ENCODE measurements at regions not wholly inside any gene's neighbourhood (a gene's known extent, or its start where the extent isn't known, plus 50 kb on each side); places are given as distances from the start of the nearest gene placed in this dataset.

DNA sequence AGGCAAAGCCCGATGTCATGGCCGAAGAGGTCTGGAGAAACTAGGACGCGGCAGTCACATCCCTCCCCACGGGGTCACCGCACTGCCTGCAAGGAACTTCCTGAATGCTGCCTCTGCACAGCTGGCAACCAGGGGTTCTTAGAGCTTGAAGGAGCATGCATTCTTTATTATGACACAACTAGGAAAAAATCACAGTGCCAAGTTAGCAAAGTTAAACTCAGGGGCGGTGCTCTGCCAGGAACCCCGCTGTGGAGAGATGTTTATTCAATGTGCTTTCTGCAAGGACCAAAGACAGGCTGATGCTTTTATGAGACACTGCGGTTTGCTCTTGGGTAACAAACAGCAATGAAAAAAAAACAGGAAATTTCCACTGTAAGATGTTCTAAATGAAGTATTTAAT, 287.3 kb upstream of the FOXQ1 start:
- peak; percentile 94 for DNase-seq

GRCh38 chr6:1024161-1024560, 287.7 kb upstream of the FOXQ1 start:
- DNase-seq, result no peak

DNA sequence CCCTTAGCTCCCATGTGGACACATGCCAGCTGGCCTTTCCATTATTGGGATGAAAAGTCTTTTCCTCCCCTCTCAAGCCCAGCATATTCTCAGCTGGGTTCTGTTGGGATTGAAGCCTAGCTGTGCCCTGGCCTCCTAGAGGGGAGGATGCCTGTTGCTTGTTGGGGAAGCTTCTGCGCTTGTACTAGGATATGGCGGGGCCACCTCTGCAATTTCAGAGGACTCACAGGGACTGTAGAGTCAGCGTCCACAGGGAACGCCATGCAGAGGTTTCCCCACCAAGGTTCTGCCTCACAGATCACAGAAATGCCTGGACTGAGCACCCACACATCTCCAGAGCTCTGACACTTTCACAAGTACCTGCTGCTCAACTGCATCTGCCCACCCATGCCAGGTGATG, 288.7 kb upstream of the FOXQ1 start:
- DNase-seq, result no peak

- DNase-seq, result no peak
These were observed 289.2 kb upstream of the FOXQ1 start for GRCh38 chr6:1022719-1023118.

DNA sequence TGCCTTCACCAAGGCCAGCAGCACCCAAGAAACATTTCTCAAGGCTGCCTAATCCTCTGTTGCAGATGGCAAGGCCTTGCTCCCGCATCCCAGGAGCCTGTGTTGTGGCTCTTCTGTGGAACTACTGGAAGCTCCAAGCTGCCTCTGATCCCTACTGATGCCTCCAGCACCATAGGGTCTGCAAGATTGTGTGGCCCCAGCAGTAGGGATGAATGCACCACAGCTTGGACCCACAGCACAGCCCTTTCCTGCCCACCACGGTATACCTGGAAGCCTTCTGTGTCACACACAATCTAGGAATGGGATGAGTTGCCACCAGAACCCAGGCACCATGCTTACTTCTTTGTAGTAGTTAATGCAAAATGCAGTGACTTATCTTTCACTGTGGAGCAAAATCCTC, 291.1 kb upstream of the FOXQ1 start:
- DNase-seq, result no peak

DNA sequence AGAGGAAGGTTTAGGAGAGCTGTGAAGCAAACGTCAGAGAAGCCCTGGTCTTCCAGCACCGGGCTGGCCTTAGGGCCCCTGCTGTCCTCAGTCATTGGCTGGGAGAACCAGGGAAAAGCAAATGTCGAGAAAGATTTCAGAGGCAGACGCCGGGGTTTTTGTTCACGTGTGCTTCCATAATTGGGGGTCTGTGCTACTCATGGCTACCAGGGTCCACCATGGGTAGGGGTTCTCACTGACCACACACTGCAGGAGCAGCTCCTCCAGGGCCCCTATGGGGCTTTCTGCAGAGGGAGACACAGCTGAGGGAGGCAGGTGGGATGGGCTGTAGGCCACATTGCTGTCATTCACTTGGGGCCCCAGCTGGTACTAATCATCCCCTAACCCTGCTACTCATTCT, 291.8 kb upstream of the FOXQ1 start:
- DNase-seq, result no peak

- no peak for DNase-seq
These were observed 293.9 kb upstream of the FOXQ1 start for GRCh38 chr6:1018041-1018440.

DNA sequence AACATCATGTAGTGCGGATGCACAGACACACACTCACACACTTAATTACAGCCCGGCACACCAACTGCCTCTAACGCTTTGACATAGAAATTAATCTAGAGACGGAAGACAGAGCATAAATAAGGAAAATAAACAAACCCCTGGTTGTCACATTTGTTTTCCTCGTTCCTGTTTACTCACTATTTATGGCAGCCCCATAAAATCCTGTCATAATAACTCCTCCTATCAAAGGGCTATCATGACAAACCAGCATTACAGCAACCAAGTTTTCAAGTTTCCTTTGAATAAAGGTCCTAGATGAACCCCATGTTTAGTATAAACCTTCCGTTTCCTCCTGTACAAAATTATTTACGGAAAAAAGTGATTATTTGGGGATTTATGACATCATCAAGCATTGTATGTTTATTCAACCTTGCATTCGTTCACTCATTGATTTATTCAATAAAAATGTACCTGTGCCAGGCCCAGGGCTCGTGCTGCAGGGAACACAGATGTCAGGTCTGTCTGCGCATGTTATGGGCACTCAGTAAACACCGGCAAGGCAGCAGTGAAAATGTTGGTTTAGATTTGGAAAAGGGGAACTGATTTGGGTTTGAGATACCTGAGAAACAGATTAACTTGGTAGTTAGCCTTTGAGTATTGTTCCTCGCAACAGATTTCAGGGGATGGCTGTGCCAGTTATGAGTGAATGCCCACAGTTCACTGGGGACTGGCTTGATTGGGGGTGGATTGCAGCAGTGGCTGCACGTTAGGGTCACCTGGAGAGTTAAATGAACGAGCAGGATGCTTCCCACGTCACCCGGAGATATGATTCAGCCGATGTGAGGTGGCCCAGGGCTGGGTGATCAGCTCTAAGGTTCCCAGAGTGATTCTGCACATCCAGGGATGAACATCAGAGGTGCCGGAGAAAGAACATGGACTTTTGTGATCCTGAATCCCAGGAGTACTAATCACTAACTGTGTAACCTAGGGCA, 295.3 kb upstream of the FOXQ1 start:
- no peak for DNase-seq

DNA sequence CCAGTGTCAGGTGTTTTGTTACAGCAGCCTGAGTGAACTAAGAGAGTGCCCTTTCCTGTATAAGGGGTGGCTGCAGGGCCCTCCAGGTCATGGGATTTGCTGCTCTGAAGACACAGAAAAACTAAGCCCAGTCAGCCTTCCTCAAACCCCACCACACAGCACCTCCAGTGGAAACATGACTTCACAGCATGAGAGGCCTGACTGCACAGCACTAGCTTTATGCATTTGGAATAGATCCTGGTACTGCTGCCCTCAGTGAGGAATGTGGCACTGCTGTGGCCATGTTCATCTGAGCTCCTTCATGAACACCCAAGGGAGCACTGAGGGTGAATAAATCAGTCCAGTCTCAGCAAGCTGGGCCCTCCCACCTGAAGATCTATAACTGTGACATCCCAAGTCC, 296.1 kb upstream of the FOXQ1 start:
- DNase-seq, result no peak

- no peak for DNase-seq
These were observed 297.5 kb upstream of the FOXQ1 start for GRCh38 chr6:1014431-1014807.

GRCh38 chr6:1013656-1014430, 298.1 kb upstream of the FOXQ1 start:
- no peak for DNase-seq

DNA sequence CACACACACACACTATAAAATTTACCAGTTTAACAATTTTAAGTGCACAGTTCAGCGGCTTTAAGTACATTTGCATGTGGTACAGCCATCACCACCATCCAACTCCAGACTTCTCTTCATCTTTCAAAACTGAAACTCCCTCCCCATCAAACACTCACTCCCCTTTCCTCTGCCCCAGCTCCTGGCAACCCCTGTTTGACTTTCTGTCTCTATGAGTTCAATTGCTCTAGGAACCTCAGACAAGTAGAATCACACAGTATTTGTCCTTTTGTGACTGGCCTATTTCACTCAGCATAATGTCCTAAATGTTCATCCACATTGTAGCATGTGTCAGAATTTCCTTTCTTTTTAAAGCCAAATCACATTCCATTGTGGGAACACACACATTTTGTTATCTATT, 302.8 kb upstream of the FOXQ1 start:
- no peak for DNase-seq

GRCh38 chr6:1007159-1007558, 304.7 kb upstream of the FOXQ1 start:
- no peak for DNase-seq

DNA sequence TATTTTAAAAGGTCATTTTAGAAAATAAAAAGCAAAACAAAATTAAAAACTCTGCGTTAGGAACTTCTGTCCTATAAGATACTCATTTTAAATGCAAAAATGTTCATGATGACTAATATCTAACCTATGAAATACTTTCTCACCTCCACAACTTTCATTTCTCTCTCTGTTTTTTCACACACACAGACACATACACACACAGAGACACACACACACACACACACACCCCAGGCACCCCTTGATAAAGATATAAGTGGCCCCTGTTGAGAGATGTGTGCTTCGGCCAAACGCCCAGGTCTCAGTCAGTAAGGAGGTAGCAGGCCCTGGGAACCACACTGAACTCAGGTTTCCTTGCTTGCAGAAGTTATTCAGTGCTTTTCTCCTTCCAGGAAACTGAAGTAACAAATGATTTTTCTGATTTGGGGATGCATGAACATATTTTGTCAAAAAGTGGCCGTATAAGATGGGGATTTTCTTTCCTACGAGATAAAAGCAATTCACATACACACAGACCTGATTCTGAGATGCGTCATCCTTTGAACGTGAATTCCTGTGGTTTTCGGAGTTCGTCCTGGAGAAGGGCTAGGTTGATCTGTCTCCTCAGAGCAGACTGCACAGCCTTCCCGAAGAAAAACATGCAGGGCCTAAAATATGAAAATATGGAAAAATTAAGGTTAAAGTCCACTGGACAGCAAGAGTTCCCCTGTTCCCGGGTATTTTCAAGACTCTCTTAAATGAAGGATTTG, 306.8 kb upstream of the FOXQ1 start:
- DNase-seq, result no peak

DNA sequence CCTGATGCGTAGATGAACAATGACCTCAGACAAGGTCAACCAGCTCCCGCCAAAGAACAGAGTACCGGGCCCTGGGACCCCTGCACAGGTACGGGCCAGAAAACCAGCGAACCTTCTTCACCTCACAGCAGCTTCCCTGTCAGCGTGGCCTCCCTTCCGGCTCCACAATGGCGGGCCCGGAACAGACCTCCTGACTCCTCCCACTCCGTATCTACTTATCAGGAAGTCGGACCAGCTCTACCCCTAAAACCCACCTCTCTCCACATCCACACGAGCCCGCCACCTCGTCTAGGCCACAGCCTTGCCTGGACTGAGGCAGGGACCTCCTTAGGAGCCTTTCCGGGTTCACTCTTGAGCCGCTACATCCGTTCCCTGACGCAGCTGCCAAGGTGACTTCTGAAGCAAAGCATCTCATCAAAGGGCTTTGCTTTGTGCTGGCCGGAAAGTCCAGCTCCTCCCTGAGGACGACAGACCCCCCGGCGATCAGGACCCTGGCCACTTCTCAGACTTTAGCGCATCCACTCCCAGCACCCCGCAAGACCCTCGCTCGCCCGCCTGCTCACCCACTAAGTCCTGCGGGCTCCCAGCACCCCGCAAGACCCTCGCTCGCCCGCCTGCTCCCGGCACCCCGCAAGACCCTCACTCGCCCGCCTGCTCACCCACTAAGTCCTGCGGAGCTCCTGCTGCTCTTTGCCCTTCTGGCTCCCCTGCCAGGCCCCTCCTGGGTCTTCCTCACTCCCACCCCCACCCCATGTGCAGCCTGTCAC, 308.3 kb upstream of the FOXQ1 start:
- no peak for DNase-seq

DNA sequence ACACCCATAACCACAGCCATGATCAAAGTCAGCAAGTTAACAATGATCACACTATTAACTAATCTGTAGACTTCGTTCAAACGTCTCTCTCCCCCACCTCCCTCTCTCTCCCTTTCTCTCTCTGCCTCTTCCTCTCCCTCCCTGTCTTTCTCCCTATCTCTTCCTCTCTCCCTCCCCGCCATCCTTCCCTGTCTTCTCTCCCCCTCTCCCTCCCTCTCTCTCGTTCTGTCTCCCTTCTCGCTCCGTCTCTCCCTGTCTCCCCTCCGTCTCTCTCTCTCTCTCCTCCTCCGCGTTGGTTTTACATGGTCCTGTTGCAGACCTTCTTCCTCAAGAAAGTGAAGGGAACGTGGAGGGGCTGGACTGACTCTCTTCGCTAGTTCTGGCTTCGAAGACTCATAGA, 308.9 kb upstream of the FOXQ1 start:
- no peak for DNase-seq

DNA sequence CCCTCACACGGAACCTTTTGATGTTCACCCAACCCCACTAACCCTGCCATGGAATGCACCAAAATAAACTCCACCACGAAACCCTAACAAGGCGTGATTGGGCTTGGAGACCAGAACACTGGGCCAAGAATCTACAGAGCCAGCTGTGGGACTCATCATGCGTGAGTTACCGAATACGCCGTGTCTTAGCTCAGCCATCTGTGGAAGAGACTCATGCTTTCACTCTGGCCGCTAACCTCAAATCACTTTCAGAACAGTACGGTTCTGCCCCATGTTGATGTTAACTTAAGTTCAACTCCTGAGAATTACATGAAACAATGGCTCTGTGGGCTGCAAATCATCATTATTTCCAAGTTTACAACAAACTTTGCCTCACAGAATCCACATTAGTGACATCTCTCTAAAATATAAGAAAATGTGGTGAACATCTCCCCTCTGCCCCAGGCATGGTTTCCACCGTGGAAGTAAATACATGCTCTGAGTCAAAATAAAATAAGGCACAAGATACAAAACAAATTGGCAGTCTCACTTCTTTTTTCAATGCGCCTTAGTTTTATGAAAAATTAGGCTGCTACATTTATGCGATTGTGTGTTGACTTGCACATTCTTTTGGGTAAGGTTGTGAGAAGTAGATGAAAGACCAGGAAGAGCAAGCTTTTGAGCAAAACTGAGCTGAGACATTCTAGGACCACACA, 308.9 kb upstream of the EXOC2 start:
- no peak for DNase-seq

- no peak for DNase-seq
These were observed 306.6 kb upstream of the EXOC2 start for GRCh38 chr6:999552-999951.

DNA sequence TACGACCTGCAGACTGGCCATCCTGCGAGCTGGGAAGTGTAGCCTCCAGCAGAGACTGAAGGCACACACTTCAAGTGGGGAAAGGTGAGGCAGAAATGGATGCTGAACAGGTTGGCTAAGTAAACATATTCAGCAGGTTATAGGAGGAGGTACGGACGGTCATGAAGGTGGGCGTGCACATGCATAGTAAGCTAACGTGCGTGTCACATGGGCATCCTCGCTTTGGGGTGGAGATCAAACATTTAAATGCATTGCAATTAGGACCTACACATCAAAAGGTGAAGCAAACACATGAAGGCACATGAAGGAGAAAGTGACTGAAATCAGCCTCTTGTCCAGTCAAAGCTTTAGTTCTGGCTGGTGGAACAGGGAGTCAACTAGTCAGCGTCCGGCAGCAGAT, 305.6 kb upstream of the EXOC2 start:
- DNase-seq, result no peak

DNA sequence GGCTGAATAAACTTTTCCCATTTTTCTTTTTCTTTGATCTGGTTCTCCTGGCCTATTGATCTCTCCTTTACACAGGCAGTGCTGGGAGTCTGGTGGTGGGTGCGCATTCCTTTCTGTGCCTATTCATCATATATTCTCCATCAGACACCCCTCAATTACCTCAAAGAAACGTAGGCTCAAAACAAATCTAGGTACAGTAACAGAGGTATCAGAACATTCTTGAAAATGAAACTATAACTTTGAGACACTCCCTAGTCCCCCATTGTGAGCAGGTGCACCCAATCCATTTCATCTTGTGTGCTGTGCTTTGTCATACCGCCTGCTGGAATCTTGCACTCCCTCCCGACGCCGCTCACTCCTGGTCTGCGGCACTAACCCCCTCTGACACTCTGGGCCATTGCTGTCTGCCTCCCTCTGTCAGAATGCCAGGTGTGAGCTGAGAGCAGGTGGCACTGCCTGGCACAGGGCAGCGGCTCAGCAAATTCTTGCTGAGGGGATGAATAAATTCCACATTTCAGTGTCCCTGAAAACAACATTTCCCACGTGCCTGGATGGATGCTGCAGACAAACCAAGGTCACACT, 303.4 kb upstream of the EXOC2 start:
- DNase-seq, result no peak

DNA sequence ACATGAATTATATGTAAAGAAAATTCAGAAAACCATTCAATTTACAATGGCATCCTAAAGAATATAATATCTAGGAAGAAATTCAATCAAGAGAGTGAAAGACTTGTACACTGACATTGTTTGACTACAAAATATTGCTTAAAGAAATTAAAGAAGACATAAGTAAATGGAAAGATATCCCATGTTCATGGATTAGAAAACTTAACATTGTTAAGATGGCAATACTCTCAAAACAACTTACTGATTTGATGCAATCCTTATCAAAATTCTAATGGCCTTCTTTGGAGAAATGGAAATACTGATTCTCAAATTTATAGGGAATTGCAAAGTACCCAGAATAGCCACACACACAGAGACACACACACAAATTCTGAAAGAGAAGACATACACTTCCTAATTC, 298.3 kb upstream of the EXOC2 start:
- DNase-seq, result no peak

Data from fibroblast of skin of scalp (primary cell).